Islet of Langerhans (tissue), 1 donor: ENCODE measurements at regions not wholly inside any gene's neighbourhood (a gene's known extent, or its start where the extent isn't known, plus 50 kb on each side); places are given as distances from the start of the nearest gene placed in this dataset.

Experiments used
- FAIRE-seq: peaks from one replicate; lab custom pipeline; 2011; peaks lifted over from hg19 to GRCh38; lab: Jason Lieb, UNC

GRCh38 chr14:36028665-36029064, 147.9 kb downstream of the PTCSC3 start:
- no peak for FAIRE-seq

- no peak for FAIRE-seq
These were observed 148.3 kb downstream of the PTCSC3 start for GRCh38 chr14:36028218-36028617.

GRCh38 chr14:36027354-36027753, 149.2 kb downstream of the PTCSC3 start:
- FAIRE-seq: no peak

- no peak for FAIRE-seq
These were observed 153.6 kb downstream of the PTCSC3 start for GRCh38 chr14:36022765-36023410.

GRCh38 chr14:36021591-36022320, 154.8 kb downstream of the PTCSC3 start:
- no peak for FAIRE-seq

- no peak for FAIRE-seq
These were observed 155.5 kb downstream of the PTCSC3 start for GRCh38 chr14:36021030-36021422.

- no peak for FAIRE-seq
These were observed 156.1 kb downstream of the PTCSC3 start for GRCh38 chr14:36020120-36021029.

GRCh38 chr14:36019126-36019525, 157.4 kb downstream of the PTCSC3 start:
- no peak for FAIRE-seq

GRCh38 chr14:36014236-36014635, 162.3 kb downstream of the PTCSC3 start:
- FAIRE-seq: no peak

GRCh38 chr14:36013483-36013882, 163.0 kb downstream of the PTCSC3 start:
- no peak for FAIRE-seq

GRCh38 chr14:36012621-36013020, 163.9 kb downstream of the PTCSC3 start:
- no peak for FAIRE-seq

GRCh38 chr14:36009643-36010042, 166.9 kb downstream of the PTCSC3 start:
- FAIRE-seq: no peak

- no peak for FAIRE-seq
These were observed 169.9 kb downstream of the PTCSC3 start for GRCh38 chr14:36006623-36007022.

- no peak for FAIRE-seq
These were observed 170.9 kb downstream of the PTCSC3 start for GRCh38 chr14:36005670-36006069.

- FAIRE-seq: no peak
These were observed 174.6 kb downstream of the PTCSC3 start for GRCh38 chr14:36001936-36002335.

- no peak for FAIRE-seq
These were observed 173.2 kb downstream of the BRMS1L start for GRCh38 chr14:35999294-35999693.

GRCh38 chr14:35998303-35998702, 172.2 kb downstream of the BRMS1L start:
- FAIRE-seq: no peak

- FAIRE-seq: no peak
These were observed 167.5 kb downstream of the BRMS1L start for GRCh38 chr14:35993684-35993960.

GRCh38 chr14:35992816-35993683, 166.9 kb downstream of the BRMS1L start:
- FAIRE-seq: no peak

- FAIRE-seq: no peak
These were observed 165.2 kb downstream of the BRMS1L start for GRCh38 chr14:35991356-35991755.

- FAIRE-seq: no peak
These were observed 163.6 kb downstream of the BRMS1L start for GRCh38 chr14:35989736-35990135.

GRCh38 chr14:35988972-35989690, 163.0 kb downstream of the BRMS1L start:
- FAIRE-seq: no peak
